ENCODE measurements at regions not wholly inside any gene's neighbourhood (a gene's known extent, or its start where the extent isn't known, plus 50 kb on each side); places are given as distances from the start of the nearest gene placed in this dataset.

- no peak for TF ChIP-seq CTCF (conservative IDR thresholded peaks at IDR 0.05; ENCODE audit: low read depth, low read length)
- no peak for TF ChIP-seq EZH2 (IDR thresholded peaks at IDR 0.05; ENCODE audit: borderline replicate concordance, low read depth, low read length, poor library complexity, severe bottlenecking)
These were observed 50.5 kb upstream of the PGBD5 start for GRCh38 chr1:230476622-230477003.

Data from A673 (cell line).